ENCODE measurements at regions not wholly inside any gene's neighbourhood (a gene's known extent, or its start where the extent isn't known, plus 50 kb on each side); places are given as distances from the start of the nearest gene placed in this dataset.

DNA sequence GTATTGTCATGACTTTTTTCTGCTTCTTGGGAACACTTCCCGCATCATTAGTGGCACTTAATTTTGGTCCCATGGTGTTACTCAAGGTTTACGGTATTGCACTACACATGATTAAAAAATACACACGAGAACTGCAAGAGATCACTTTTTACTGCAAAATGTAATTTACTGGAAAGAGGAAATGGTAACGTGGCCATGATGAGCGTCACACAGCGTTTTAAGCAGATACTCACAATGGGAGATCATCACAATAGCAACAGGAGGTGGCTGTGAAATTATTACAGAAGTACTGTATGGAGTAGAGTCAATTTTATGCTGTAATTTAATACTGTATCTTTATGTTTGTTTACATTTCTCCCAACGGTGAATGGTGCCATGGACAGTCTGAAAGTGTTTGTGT, 1510.3 kb downstream of the AMY1C start:
- no peak for DNase-seq (ENCODE audit: low read depth, low spot score)
- no peak for ATAC-seq
- no peak overlapping the region for H3K27ac ChIP-seq (ENCODE audit: control insufficient read depth, insufficient read depth)
- intact Hi-C loops (cut with micrococcal nuclease; ENCODE audit: unreplicated experiment): no loop called here
- no peaks in the 10 kb centered on the region for H3K4me1 ChIP-seq (ENCODE audit: control insufficient read depth, insufficient read depth, low read length)
- H3K4me2 ChIP-seq (ENCODE audit: control insufficient read depth, insufficient read depth): no peak overlapping the region
- ChIA-PET CTCF (no interaction called here), POLR2A (no interaction called here), RAD21 (ENCODE audit: unreplicated experiment) (no interaction called here), SMC1A (ENCODE audit: uncharacterized antibody, unreplicated experiment) (no interaction called here)
- in situ Hi-C loops (cut with MboI): no loop called here
- H3K79me2 ChIP-seq (ENCODE audit: control insufficient read depth, insufficient read depth, low read length): no peaks in the 10 kb centered on the region
- H2AFZ ChIP-seq (ENCODE audit: control insufficient read depth, low read depth, low read length): no peak overlapping the region
- no peak overlapping the region for H3K4me3 ChIP-seq
- no peaks in the 10 kb centered on the region for H3K36me3 ChIP-seq (ENCODE audit: control insufficient read depth in 2 of 2, insufficient read depth in 2 of 2, low read length in 1 of 2)
- BruUV-seq (replicated peaks): no TSS peak
- 23% methylated on average over 7 of the region's 7 CpGs for WGBS (ENCODE audit: insufficient coverage, insufficient replicate concordance, low lambda C conversion rate, missing lambda C conversion rate)
- TF ChIP-seq CBFB (IDR thresholded peaks at IDR 0.05; ENCODE audit: low read depth) (no peak), MTA3 (IDR thresholded peaks at IDR 0.05; ENCODE audit: borderline replicate concordance, low read length) (no peak), ZNF384 (IDR thresholded peaks at IDR 0.05; ENCODE audit: borderline replicate concordance, low read depth, low read length) (no peak)
- H3K9me3 ChIP-seq (replicated peaks; ENCODE audit: control insufficient read depth, insufficient read depth, low read length): no peaks in the 10 kb centered on the region
- no peak for FAIRE-seq
- no peak overlapping the region for H3K9ac ChIP-seq (ENCODE audit: control insufficient read depth, insufficient read depth, low read length)
- no peaks in the 10 kb centered on the region for H3K27me3 ChIP-seq (replicated peaks in 1 of 2; ENCODE audit: control insufficient read depth in 2 of 2, insufficient read depth in 2 of 2, low read length in 1 of 2)
- H4K20me1 ChIP-seq (ENCODE audit: control insufficient read depth, insufficient read depth): no peaks in the 10 kb centered on the region

DNA sequence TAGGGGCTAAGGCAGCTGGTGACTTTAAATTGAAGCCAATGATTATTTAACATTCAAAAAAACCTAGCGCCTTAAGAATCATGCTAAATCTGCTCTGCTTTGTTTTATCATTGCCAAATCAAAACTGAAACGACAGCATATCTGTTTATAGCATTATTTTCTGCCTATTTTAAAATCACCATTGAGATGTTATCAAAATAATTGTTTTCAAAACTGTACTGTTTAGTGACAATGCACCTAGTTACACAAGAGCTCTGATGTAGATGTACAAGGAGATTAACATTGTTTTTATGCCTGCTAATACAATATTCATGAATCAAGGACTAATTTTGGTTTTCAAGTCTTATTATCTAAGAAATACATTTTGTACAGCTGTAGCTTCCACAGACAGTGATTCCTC, 1521.3 kb downstream of the AMY1C start:
- no peaks in the 10 kb centered on the region for H3K4me1 ChIP-seq (ENCODE audit: control insufficient read depth, insufficient read depth, low read length)
- intact Hi-C loops (cut with micrococcal nuclease; ENCODE audit: unreplicated experiment) (no loop called here), in situ Hi-C loops (cut with MboI) (no loop called here)
- DNase-seq (ENCODE audit: low read depth, low spot score) (no peak), ATAC-seq (no peak), FAIRE-seq (no peak)
- ChIA-PET POLR2A (no interaction called here), CTCF (no interaction called here), SMC1A (ENCODE audit: uncharacterized antibody, unreplicated experiment) (no interaction called here), RAD21 (ENCODE audit: unreplicated experiment) (no interaction called here)
- H3K9me3 ChIP-seq (replicated peaks; ENCODE audit: control insufficient read depth, insufficient read depth, low read length): no peaks in the 10 kb centered on the region
- 11% methylated on average over 2 of the region's 2 CpGs for WGBS (ENCODE audit: insufficient coverage, insufficient replicate concordance, low lambda C conversion rate, missing lambda C conversion rate)
- H3K27ac ChIP-seq (ENCODE audit: control insufficient read depth, insufficient read depth): no peak overlapping the region
- no peak overlapping the region for H3K4me2 ChIP-seq (ENCODE audit: control insufficient read depth, insufficient read depth)
- no peak overlapping the region for H3K4me3 ChIP-seq
- no peaks in the 10 kb centered on the region for H4K20me1 ChIP-seq (ENCODE audit: control insufficient read depth, insufficient read depth)
- no peak overlapping the region for H3K9ac ChIP-seq (ENCODE audit: control insufficient read depth, insufficient read depth, low read length)
- H3K36me3 ChIP-seq (ENCODE audit: control insufficient read depth in 2 of 2, insufficient read depth in 2 of 2, low read length in 1 of 2): no peaks in the 10 kb centered on the region
- no peak overlapping the region for H2AFZ ChIP-seq (ENCODE audit: control insufficient read depth, low read depth, low read length)
- no peaks in the 10 kb centered on the region for H3K27me3 ChIP-seq (replicated peaks in 1 of 2; ENCODE audit: control insufficient read depth in 2 of 2, insufficient read depth in 2 of 2, low read length in 1 of 2)
- H3K79me2 ChIP-seq (ENCODE audit: control insufficient read depth, insufficient read depth, low read length): no peaks in the 10 kb centered on the region
- BruUV-seq (replicated peaks): no TSS peak
- TF ChIP-seq CREM (IDR thresholded peaks at IDR 0.05; ENCODE audit: low read depth) (no peak), ZNF687 (IDR thresholded peaks at IDR 0.05) (no peak), RUNX3 (IDR thresholded peaks at IDR 0.05; ENCODE audit: low read length) (no peak), SIN3A (IDR thresholded peaks at IDR 0.05; ENCODE audit: low read depth, low read length) (no peak), HDGF (IDR thresholded peaks at IDR 0.05) (no peak), MXI1 (IDR thresholded peaks at IDR 0.05; ENCODE audit: low read depth, low read length) (no peak), SIX5 (IDR thresholded peaks at IDR 0.05; ENCODE audit: low read depth, low read length, severe bottlenecking) (no peak)
- TF ChIP-seq, protein P1, sequence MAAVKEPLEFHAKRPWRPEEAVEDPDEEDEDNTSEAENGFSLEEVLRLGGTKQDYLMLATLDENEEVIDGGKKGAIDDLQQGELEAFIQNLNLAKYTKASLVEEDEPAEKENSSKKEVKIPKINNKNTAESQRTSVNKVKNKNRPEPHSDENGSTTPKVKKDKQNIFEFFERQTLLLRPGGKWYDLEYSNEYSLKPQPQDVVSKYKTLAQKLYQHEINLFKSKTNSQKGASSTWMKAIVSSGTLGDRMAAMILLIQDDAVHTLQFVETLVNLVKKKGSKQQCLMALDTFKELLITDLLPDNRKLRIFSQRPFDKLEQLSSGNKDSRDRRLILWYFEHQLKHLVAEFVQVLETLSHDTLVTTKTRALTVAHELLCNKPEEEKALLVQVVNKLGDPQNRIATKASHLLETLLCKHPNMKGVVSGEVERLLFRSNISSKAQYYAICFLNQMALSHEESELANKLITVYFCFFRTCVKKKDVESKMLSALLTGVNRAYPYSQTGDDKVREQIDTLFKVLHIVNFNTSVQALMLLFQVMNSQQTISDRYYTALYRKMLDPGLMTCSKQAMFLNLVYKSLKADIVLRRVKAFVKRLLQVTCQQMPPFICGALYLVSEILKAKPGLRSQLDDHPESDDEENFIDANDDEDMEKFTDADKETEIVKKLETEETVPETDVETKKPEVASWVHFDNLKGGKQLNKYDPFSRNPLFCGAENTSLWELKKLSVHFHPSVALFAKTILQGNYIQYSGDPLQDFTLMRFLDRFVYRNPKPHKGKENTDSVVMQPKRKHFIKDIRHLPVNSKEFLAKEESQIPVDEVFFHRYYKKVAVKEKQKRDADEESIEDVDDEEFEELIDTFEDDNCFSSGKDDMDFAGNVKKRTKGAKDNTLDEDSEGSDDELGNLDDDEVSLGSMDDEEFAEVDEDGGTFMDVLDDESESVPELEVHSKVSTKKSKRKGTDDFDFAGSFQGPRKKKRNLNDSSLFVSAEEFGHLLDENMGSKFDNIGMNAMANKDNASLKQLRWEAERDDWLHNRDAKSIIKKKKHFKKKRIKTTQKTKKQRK (IDR thresholded peaks at IDR 0.05; ENCODE audit: low read depth, low read length): no peak

All from GM12878 (cell line).